Ovary (tissue), 7 donors: ENCODE measurements at regions not wholly inside any gene's neighbourhood (a gene's known extent, or its start where the extent isn't known, plus 50 kb on each side); places are given as distances from the start of the nearest gene placed in this dataset.

ENCODE experiments used
- DNase-seq, 5 donors: peaks; one replicate each; pipeline ENCODE4 v3.0.0-alpha.2; 2019 to 2020
- H3K27ac ChIP-seq, 2 donors: fragments of 200-600 bp; one replicate each; pipeline versions ENCODE4 v1.5.1 to v1.8.0; 2019 to 2022
- H3K27me3 ChIP-seq: fragments of 200-600 bp; one replicate; pipeline ENCODE4 v1.8.0; 2022
- H3K36me3 ChIP-seq: fragments of 200-600 bp; sonication (generic); one replicate; pipeline ENCODE4 v1.5.1; 2019
- H3K4me1 ChIP-seq: one replicate; pipeline ENCODE4 v1.8.1; 2013; ENCODE audit warnings: mild to moderate bottlenecking, moderate library complexity; ENCODE audit not compliant: insufficient read depth
- H3K4me3 ChIP-seq: fragments of 200-600 bp; sonication (generic); one replicate; pipeline ENCODE4 v1.5.1; 2017
- H3K9me3 ChIP-seq, 2 donors: fragments of 200-600 bp in 1 of 2; sonication (generic) in 1 of 2; one replicate each; pipeline versions ENCODE4 v1.5.1 to v1.8.1; 2013 to 2019; ENCODE audit warnings: mild to moderate bottlenecking in 1 of 2, moderate library complexity in 1 of 2
- EP300 ChIP-seq: sonication (generic); formaldehyde crosslinking; IDR thresholded peaks from one replicate; pipeline ENCODE4 v1.6.1; 2017; ENCODE audit warnings: antibody characterized with exemption
- POLR2A ChIP-seq: fragments of 450-650 bp; IDR thresholded peaks from one replicate; pipeline ENCODE4 v1.6.1; 2017; ENCODE audit warnings: antibody characterized with exemption, mild to moderate bottlenecking, moderate library complexity
- WGBS, 3 donors: extraction: QIAGEN DNeasy Blood & Tissue Kit in 1 of 3; methylation state at CpG; one replicate each; pipeline versions ENCODE4 v1.1.5 to v1.1.7; 2013 to 2017; 5-methylcytosine and 5-hydroxymethylcytosine counted together
- intact Hi-C, 4 donors: fragments of 100-400 bp; cut with DNase I; formaldehyde crosslinking; loops; one replicate each; pipeline versions ENCODE4 v1.11.0 to v1.15.1; 2022 to 2023
- TF ChIP-seq, protein P1 (sequence below), 3 donors: fragments of 450-650 bp in 2 of 3; fragments of 200-600 bp in 1 of 3; IDR thresholded peaks; one replicate each; pipeline versions ENCODE4 v1.5.1 to v1.8.0; 2016 to 2022; ENCODE audit warnings: antibody characterized with exemption in 3 of 3, mild to moderate bottlenecking in 1 of 3
- donor health status: DM: no; HTN: no; CAD: no; lungs with moderate emphysema.
- donor health status: DM: no; HTN: no; CAD: no.
- donor health status: Bipolar disorder and iron deficiency.
- donor health status: DM: no; HTN: no; CAD: no.
- donor health status: DM: yes; HTN: yes; CAD: no.

GRCh38 chr2:7432436-7432835, 515.2 kb downstream of the RNF144A start:
- H3K9me3 ChIP-seq = no peaks in the 10 kb centered on the region
- H3K36me3 ChIP-seq = no peaks in the 10 kb centered on the region
- H3K27me3 ChIP-seq = no peaks in the 10 kb centered on the region
- intact Hi-C loops = loop anchor here in 1 of 4 donors (5.0 kb wide), 1 partner anchor 1260 kb away; no protein-coding TSS in a partner anchor
- TF ChIP-seq, protein P1, sequence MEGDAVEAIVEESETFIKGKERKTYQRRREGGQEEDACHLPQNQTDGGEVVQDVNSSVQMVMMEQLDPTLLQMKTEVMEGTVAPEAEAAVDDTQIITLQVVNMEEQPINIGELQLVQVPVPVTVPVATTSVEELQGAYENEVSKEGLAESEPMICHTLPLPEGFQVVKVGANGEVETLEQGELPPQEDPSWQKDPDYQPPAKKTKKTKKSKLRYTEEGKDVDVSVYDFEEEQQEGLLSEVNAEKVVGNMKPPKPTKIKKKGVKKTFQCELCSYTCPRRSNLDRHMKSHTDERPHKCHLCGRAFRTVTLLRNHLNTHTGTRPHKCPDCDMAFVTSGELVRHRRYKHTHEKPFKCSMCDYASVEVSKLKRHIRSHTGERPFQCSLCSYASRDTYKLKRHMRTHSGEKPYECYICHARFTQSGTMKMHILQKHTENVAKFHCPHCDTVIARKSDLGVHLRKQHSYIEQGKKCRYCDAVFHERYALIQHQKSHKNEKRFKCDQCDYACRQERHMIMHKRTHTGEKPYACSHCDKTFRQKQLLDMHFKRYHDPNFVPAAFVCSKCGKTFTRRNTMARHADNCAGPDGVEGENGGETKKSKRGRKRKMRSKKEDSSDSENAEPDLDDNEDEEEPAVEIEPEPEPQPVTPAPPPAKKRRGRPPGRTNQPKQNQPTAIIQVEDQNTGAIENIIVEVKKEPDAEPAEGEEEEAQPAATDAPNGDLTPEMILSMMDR (IDR thresholded peaks at IDR 0.05) = no peak
- no peak for TF ChIP-seq EP300
- TF ChIP-seq POLR2A = no peak
- H3K27ac ChIP-seq = no peak overlapping the region
- no peak for DNase-seq
- 95 to 98% (median 98%) methylated on average over 4 of the region's 4 CpGs for WGBS, 3 donors
- no peaks in the 10 kb centered on the region for H3K4me1 ChIP-seq
- no peak overlapping the region for H3K4me3 ChIP-seq

DNA sequence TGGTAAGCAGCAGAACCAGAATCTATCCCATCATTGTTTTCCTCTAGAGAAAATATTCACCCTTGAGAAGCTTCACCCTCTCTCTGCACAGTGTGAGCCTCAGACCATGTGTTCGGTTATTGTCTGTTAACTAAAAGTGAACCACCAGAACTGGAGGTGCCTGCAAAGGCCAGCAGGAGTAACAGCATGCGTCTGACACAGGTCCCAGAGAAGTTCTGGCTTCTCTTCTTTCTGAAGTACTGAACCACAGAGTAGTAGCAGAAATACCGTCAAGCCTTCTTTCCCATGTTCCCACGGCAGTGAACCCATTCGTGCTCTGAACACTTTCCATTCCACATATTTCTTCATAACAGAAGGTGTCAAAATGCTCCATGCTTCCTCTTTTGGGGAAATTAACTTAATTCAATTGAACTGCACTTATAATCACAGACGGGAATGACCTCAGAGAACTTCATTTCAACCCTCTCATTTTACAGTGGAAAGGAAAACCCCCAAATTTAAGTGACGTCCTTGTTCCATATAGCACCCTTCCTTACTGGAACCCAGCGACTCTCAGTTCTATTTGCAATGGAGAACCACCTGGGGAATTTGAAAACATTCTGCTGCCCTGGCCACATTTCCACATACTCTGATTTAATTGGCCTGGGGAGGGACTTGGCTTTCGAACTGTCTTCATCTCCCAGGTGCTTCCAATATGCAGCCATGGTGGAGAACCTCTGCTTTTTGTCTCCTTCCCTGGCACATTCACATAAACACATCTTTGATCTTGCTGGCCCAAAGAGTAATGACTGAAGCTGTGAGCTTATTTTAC, 519.1 kb downstream of the RNF144A start:
- H3K4me3 ChIP-seq = no peak overlapping the region
- H3K27me3 ChIP-seq = no peaks in the 10 kb centered on the region
- intact Hi-C loops = no loop called here
- DNase-seq = no peak
- H3K9me3 ChIP-seq = no peaks in the 10 kb centered on the region
- no peaks in the 10 kb centered on the region for H3K36me3 ChIP-seq
- H3K4me1 ChIP-seq = no peaks in the 10 kb centered on the region
- 83 to 87% (median 86%) methylated on average over 9 of the region's 9 CpGs for WGBS, 3 donors
- H3K27ac ChIP-seq = no peak overlapping the region
- TF ChIP-seq, protein P1 (IDR thresholded peaks at IDR 0.05) = no peak
- TF ChIP-seq POLR2A (no peak), EP300 (no peak)

- DNase-seq = no peak
- no peak overlapping the region for H3K27ac ChIP-seq
- no peak overlapping the region for H3K4me3 ChIP-seq
- no peaks in the 10 kb centered on the region for H3K9me3 ChIP-seq
- intact Hi-C loops = no loop called here
- H3K27me3 ChIP-seq = no peaks in the 10 kb centered on the region
- H3K4me1 ChIP-seq = no peaks in the 10 kb centered on the region
- H3K36me3 ChIP-seq = no peaks in the 10 kb centered on the region
- TF ChIP-seq POLR2A (no peak), EP300 (no peak)
- TF ChIP-seq, protein P1 (IDR thresholded peaks at IDR 0.05) = no peak
Observed at GRCh38 chr2:7437141-7437540, 519.9 kb downstream of the RNF144A start.

GRCh38 chr2:7437716-7438632, 520.8 kb downstream of the RNF144A start:
- H3K4me3 ChIP-seq = no peak overlapping the region
- no peak for DNase-seq
- H3K9me3 ChIP-seq = no peaks in the 10 kb centered on the region
- H3K36me3 ChIP-seq = no peaks in the 10 kb centered on the region
- H3K27ac ChIP-seq = no peak overlapping the region
- intact Hi-C loops = no loop called here
- no peaks in the 10 kb centered on the region for H3K4me1 ChIP-seq
- no peak for TF ChIP-seq POLR2A
- no peak for TF ChIP-seq EP300
- TF ChIP-seq, protein P1 (IDR thresholded peaks at IDR 0.05) = no peak
- H3K27me3 ChIP-seq = no peaks in the 10 kb centered on the region
- 82 to 86% (median 83%) methylated on average over 9 of the region's 9 CpGs for WGBS, 3 donors
